ENCODE measurements at regions not wholly inside any gene's neighbourhood (a gene's known extent, or its start where the extent isn't known, plus 50 kb on each side); places are given as distances from the start of the nearest gene placed in this dataset.

- no peak for DNase-seq (ENCODE audit: low read depth)
These were observed 66.0 kb upstream of the KIRREL3 start for GRCh38 chr11:127066401-127067090.

GRCh38 chr11:127063241-127063640 is 62.7 kb upstream of the KIRREL3 start:
- DNase-seq (ENCODE audit: low read depth): no peak

GRCh38 chr11:127061947-127062346 is 61.4 kb upstream of the KIRREL3 start:
- DNase-seq (ENCODE audit: low read depth): no peak

DNA sequence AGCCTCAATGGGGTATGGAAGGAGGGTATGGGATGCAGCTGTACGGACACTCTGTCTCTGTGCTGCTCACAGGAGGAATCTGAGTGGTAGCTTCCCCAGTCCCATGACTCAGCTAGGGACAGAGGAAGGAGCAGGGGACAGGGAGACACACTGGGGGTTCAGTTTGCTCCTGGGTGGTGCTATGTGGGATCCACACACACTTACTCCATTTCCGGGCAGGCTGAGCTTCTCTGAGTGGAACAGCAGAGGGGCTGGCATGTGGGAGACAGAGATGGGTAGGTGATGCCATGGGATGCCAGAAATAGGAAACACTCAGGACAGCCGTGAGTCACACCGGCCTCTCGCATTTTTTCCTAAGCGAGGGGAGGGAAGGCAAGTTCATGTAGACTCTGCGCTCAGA is 59.2 kb upstream of the KIRREL3 start:
- no peak for DNase-seq (ENCODE audit: low read depth)

GRCh38 chr11:127059286-127059685 is 58.7 kb upstream of the KIRREL3 start:
- DNase-seq (ENCODE audit: low read depth): no peak

- DNase-seq (ENCODE audit: low read depth): no peak
These were observed 58.0 kb upstream of the KIRREL3 start for GRCh38 chr11:127058524-127058923.

GRCh38 chr11:127057126-127057525 is 56.6 kb upstream of the KIRREL3 start:
- no peak for DNase-seq (ENCODE audit: low read depth)

DNA sequence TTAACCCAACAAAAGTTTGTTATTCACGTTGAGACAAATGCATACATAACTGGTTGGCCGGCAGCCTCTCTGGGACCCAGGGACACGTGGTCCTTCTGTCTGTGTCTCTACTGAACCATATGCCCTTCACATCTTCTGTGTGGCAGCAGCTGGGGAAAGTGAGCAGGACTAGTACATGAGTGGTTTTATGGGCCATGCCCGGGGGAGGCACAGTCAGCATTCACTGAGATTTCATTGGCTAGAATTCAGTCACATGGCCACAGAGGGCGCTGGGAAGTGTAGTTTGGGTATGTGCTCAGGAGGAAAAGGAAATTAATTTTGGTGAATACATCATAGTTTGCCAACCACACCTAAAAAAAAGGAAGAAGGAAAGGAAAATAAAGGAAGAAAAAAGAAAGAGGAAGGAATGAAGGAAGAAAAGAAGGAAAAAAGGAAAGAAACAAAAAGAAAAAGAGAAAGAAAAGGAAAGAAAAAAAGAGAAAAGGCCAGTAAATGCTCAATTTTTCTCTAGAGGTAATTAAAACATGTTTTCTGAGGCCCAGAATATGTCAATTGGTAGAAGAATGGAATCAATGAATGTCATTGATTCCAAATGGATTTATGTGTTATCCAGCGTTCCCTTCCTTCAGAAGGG is 55.9 kb upstream of the KIRREL3 start:
- DNase-seq (ENCODE audit: low read depth): no peak

- DNase-seq (ENCODE audit: low read depth): no peak
These were observed 54.7 kb upstream of the KIRREL3 start for GRCh38 chr11:127055236-127055635.

- DNase-seq (ENCODE audit: low read depth): no peak
These were observed 53.6 kb upstream of the KIRREL3 start for GRCh38 chr11:127054153-127054552.

DNA sequence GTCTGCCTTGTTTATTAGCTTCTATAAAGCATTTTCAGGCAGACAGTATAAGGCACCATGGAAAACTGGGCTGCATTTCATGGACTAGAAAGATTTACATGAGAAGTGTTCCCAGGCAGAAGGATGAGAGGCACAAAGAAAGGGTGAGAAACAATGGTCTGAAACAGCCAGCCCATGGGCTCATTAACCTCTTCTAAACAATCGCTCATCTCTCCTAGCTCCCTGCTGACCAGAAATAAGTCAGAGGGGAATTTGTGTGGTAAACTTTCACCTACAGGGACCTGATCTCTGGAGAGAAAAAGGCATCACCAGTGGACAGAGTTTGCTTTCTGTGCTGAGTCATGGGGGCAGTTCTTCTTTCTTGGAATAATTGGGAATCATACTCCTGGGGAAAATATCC is 51.8 kb upstream of the KIRREL3 start:
- no peak for DNase-seq (ENCODE audit: low read depth)

Data from stimulated activated CD8-positive, alpha-beta memory T cell treated with anti-CD3 and anti-CD28 coated beads, Interleukin-7, amount 100 ng/mL, for 24 hours (primary cell).